ENCODE measurements at regions not wholly inside any gene's neighbourhood (a gene's known extent, or its start where the extent isn't known, plus 50 kb on each side); places are given as distances from the start of the nearest gene placed in this dataset.

DNA sequence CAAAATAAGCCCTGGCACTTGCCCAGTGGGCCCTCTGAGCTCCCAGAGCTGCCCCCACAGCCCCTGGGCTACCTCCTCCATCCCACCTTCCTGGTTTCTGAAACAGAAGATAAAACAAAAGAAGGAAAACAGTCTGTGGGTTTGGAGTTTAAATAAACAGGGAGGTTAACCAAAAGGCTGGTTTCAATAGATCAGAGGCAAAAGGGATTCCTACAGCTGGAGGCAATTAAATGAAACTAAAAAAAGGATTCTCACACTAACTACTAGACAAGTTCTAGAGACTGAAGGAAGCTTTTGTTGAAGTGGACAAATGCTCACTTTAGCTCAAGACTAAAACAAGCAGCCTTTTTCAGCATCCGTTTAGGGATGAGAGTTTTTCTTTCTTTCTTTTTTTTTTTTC, 569.8 kb downstream of the FGF9 start:
- TF ChIP-seq, protein P1, sequence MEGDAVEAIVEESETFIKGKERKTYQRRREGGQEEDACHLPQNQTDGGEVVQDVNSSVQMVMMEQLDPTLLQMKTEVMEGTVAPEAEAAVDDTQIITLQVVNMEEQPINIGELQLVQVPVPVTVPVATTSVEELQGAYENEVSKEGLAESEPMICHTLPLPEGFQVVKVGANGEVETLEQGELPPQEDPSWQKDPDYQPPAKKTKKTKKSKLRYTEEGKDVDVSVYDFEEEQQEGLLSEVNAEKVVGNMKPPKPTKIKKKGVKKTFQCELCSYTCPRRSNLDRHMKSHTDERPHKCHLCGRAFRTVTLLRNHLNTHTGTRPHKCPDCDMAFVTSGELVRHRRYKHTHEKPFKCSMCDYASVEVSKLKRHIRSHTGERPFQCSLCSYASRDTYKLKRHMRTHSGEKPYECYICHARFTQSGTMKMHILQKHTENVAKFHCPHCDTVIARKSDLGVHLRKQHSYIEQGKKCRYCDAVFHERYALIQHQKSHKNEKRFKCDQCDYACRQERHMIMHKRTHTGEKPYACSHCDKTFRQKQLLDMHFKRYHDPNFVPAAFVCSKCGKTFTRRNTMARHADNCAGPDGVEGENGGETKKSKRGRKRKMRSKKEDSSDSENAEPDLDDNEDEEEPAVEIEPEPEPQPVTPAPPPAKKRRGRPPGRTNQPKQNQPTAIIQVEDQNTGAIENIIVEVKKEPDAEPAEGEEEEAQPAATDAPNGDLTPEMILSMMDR (IDR thresholded peaks at IDR 0.05; ENCODE audit: insufficient read depth, low read depth, low read length) = no peak
- DNase-seq (ENCODE audit: low read depth) = no peak
- Histone ChIP-seq H3K36me3 (ENCODE audit: control insufficient read depth, insufficient read depth, low read length) (no peaks in the 10 kb centered on the region), H3K4me3 (ENCODE audit: low read depth, low read length) (no peak overlapping the region), H3K27me3 (ENCODE audit: control insufficient read depth, insufficient read depth, low read length) (no peaks in the 10 kb centered on the region)
- ChIA-PET POLR2A (no interaction called here), CTCF (no interaction called here)

DNA sequence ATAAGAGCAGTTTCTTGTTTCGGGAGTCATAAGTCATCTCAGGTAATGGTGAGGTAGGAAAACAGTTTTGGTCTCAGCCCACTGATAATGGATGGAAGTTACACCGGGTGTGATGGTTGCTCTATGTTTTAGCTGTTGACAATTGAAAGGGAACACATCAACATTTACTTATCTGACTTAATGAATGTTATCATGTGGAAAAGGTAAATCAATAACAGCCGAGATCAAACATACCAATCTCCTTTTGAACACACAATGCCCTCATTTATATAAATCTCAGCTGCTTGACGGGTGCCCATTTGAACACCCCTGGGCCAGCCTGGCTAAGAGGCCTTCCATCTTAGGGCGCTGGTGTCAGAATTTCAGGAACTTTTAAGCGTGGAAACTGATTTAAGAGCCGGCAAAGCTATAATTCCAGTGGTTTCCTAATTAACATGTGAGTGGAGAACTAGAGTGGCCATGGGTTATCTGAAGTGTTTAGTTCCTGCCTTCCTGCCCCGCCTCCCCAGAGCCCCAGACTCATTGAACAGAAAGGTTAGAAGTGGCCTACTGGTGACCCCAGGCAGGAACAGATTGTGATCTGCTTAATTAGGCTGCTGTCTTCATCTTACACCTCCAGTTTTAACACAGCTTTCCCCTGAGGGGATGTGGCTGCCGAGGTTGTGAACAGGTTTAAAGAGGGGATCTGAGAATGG, 572.7 kb downstream of the FGF9 start:
- CTCF ChIA-PET = no interaction called here
- no peak overlapping the region for H3K4me3 ChIP-seq (ENCODE audit: low read depth, low read length)
- no peaks in the 10 kb centered on the region for H3K27me3 ChIP-seq (ENCODE audit: control insufficient read depth, insufficient read depth, low read length)

DNA sequence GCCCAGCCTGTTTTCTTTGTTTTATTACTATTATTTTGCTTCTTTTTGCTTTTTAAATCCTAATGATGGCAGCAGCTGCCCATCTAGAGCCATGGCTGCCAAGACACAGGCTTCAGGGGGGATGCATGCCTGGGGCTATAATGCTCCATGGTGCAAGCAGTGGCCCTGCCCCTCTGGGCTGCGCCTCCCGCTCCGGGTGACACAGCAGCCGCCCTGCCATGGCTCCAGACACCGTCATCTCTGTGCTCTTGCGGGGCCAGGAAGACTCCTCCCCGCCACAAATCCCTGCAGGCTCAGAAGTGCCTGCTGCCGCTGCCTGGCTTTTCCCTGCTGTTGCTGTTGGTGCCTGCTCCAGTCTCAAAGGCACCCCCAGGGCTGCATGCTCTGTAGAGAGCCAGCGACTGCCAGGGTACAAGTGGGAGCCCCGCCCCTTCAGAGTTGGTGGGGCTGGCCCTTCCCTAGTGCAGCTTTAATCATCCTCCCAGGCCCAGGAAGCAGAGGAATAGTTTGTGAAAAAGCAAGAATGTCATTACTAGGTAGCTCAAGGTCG, 581.5 kb downstream of the FGF9 start:
- H3K4me3 ChIP-seq (ENCODE audit: low read depth, low read length) = no peak overlapping the region
- TF ChIP-seq, protein P1 (IDR thresholded peaks at IDR 0.05; ENCODE audit: insufficient read depth, low read depth, low read length) = no peak
- no peaks in the 10 kb centered on the region for H3K27me3 ChIP-seq (ENCODE audit: control insufficient read depth, insufficient read depth, low read length)
- no peaks in the 10 kb centered on the region for H3K36me3 ChIP-seq (ENCODE audit: control insufficient read depth, insufficient read depth, low read length)
- ChIA-PET POLR2A (no interaction called here), CTCF (no interaction called here)
- no peak for DNase-seq (ENCODE audit: low read depth)

More for the DNA sequence above, 572.7 kb downstream of the FGF9 start:
- POLR2A ChIA-PET = no interaction called here
- TF ChIP-seq, protein P1 (IDR thresholded peaks at IDR 0.05; ENCODE audit: insufficient read depth, low read depth, low read length) = no peak
- DNase-seq (ENCODE audit: low read depth) = no peak
- no peaks in the 10 kb centered on the region for H3K36me3 ChIP-seq (ENCODE audit: control insufficient read depth, insufficient read depth, low read length)

DNA sequence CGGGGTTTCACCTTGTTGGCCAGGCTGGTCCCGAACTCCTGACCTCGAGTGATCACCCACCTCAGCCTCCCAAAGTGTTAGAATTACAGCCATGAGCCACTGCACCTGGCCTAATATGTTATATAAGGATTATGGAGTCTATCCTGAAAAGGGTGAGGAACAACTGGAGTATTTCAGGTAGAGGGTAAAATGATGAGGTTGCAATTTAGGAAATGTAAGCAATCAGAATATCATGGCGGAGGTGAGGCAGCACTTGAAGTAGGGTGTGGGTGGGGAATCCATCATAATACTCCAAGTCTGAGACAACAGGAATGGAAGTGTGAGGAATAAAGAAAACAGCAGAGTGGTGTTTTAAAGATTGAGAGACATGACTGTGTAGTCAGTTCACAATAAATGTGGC, 582.2 kb downstream of the FGF9 start:
- DNase-seq (ENCODE audit: low read depth) = no peak
- TF ChIP-seq, protein P1 (IDR thresholded peaks at IDR 0.05; ENCODE audit: insufficient read depth, low read depth, low read length) = no peak
- H3K27me3 ChIP-seq (ENCODE audit: control insufficient read depth, insufficient read depth, low read length) = no peaks in the 10 kb centered on the region
- no peaks in the 10 kb centered on the region for H3K36me3 ChIP-seq (ENCODE audit: control insufficient read depth, insufficient read depth, low read length)
- CTCF ChIA-PET = no interaction called here
- H3K4me3 ChIP-seq (ENCODE audit: low read depth, low read length) = no peak overlapping the region
- POLR2A ChIA-PET = no interaction called here

DNA sequence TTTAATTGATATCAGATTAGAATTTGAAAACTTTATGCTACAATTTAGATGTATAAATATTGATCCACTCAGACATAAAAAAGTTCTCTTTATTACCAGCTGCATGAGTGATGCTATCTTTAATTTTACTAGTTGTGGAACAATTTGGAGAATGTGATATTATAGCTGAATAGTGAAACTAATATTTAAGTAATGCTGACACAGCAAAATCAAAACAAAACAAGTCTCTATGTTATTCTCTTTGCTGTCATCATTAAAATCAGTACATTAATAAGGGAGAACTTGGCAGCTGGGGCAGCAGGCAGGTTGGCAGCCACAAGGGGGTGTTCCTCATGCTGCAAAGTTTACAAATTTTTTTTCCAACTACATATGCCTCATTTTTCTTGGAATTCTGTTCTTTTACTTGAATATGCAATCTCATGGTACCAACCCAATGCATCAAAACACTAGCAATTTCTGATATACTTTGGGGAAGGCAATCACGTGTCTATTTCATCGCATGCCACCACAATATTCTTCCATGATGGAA, 585.3 kb downstream of the FGF9 start:
- TF ChIP-seq, protein P1 (IDR thresholded peaks at IDR 0.05; ENCODE audit: insufficient read depth, low read depth, low read length) = no peak
- DNase-seq (ENCODE audit: low read depth) = no peak
- ChIA-PET CTCF (no interaction called here), POLR2A (no interaction called here)
- Histone ChIP-seq H3K4me3 (ENCODE audit: low read depth, low read length) (no peak overlapping the region), H3K36me3 (ENCODE audit: control insufficient read depth, insufficient read depth, low read length) (no peaks in the 10 kb centered on the region), H3K27me3 (ENCODE audit: control insufficient read depth, insufficient read depth, low read length) (no peaks in the 10 kb centered on the region)

Measured in BJ (cell line).